ENCODE measurements at regions not wholly inside any gene's neighbourhood (a gene's known extent, or its start where the extent isn't known, plus 50 kb on each side); places are given as distances from the start of the nearest gene placed in this dataset.

DNA sequence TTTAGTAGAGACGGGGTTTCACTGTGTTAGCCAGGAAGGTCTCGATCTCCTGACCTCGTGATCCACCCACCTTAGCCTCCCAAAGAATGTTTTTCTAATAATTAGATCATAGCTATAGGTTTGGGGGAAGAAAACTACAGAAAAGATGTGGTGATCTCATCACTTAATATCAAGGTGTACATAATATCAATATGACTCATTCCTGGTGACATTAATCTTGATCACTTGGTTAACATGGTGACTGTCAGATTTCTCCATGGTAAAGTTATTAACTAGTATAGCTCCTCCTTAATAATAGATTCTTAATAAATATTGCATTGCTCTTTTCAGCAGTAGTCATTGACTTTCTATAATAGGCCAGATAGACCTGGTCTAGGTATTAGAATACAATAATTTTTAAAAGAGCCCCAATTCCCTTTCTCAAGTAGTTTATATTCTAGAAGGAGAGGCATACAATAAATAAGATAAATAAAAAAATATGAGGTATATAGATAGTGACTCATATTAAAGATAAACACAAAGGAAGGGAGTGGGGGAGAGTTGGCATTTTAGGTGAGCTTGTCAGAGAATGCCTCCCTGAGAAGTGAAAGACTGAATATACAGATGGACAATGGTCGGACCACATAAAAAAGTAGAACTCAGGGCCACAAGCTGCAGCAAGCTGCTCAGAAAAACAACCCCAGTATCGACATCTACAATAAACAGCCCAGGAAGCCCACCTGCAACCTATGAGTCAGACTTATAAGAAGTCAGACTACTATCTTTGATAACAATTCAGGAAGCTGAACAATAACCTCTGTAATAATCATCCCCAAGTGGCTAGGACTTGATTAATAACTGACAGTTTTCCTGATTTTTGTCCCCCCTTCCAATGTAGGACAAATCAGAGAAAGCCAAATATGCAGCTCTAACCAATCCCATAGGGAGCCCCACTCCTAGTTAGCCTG, 210.8 kb downstream of the RFC3 start:
- Histone ChIP-seq H3K36me3 (ENCODE audit: control insufficient read depth in 2 of 2, extremely low read depth in 1 of 2, insufficient read depth in 2 of 2, low read length in 2 of 2) (no peaks in the 10 kb centered on the region), H3K4me2 (ENCODE audit: insufficient read depth, low read length) (no peak overlapping the region), H3K4me3 (replicated peaks in 1 of 3; ENCODE audit: insufficient read depth in 1 of 3, low read depth in 1 of 3, low read length in 3 of 3) (no peak overlapping the region), H3K79me2 (ENCODE audit: control insufficient read depth, insufficient read depth, low read length) (no peaks in the 10 kb centered on the region), H3K27ac (ENCODE audit: insufficient read depth, low read depth, low read length) (no peak overlapping the region), H3K4me1 (ENCODE audit: control insufficient read depth, extremely low read depth, insufficient read depth, low read length) (peaks cover 13% of the 10 kb centered on the region), H3K27me3 (ENCODE audit: control insufficient read depth in 2 of 2, insufficient read depth in 2 of 2, low read length in 2 of 2) (no peaks in the 10 kb centered on the region), H3K9me1 (replicated peaks; ENCODE audit: control insufficient read depth, extremely low read depth, insufficient read depth, low read length) (no peaks in the 10 kb centered on the region), H2AFZ (ENCODE audit: low read depth, low read length) (no peak overlapping the region), H4K20me1 (replicated peaks; ENCODE audit: control insufficient read depth, extremely low read depth, insufficient read depth, low read length) (no peaks in the 10 kb centered on the region), H3K9me3 (replicated peaks; ENCODE audit: control insufficient read depth, insufficient read depth, low read length) (peaks cover 4% of the 10 kb centered on the region), H3K9ac (replicated peaks; ENCODE audit: extremely low read depth, insufficient read depth, low read length) (no peak overlapping the region)
- dilution Hi-C loops (cut with MboI; ENCODE audit: extremely low pct_ligation_motif_present, low sequenced_read_pairs): no loop called here
- FAIRE-seq (no peak), DNase-seq (ENCODE audit: low read depth, low spot score) (no peak)
- no peak for TF ChIP-seq MYC (IDR thresholded peaks at IDR 0.05; ENCODE audit: low read depth, low read length)
- TF ChIP-seq JUN (IDR thresholded peaks at IDR 0.05; ENCODE audit: borderline replicate concordance, insufficient read depth, insufficient read length, low read depth): no peak
- no peak for TF ChIP-seq FOS (IDR thresholded peaks at IDR 0.05; ENCODE audit: borderline replicate concordance, insufficient read depth, low read length)
- no peak for TF ChIP-seq EZH2 (IDR thresholded peaks at IDR 0.05; ENCODE audit: borderline replicate concordance, low read depth, low read length, severe bottlenecking)
- TF ChIP-seq, protein P1, sequence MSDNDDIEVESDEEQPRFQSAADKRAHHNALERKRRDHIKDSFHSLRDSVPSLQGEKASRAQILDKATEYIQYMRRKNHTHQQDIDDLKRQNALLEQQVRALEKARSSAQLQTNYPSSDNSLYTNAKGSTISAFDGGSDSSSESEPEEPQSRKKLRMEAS (IDR thresholded peaks at IDR 0.05; ENCODE audit: insufficient read depth, insufficient read length): no peak
- no peak for TF ChIP-seq CTCF (IDR thresholded peaks at IDR 0.05; ENCODE audit: extremely low read depth in 1 of 2, insufficient read depth in 1 of 2, low read depth in 1 of 2, low read length in 2 of 2)
- no peak for TF ChIP-seq POLR2AphosphoS5 (IDR thresholded peaks at IDR 0.05; ENCODE audit: insufficient read depth, low read depth, low read length)
- no peak for TF ChIP-seq POLR2A (IDR thresholded peaks at IDR 0.05; ENCODE audit: low read depth, low read length)
- no peak for TF ChIP-seq GATA2 (IDR thresholded peaks at IDR 0.05; ENCODE audit: insufficient read depth, insufficient read length, low read depth, low read length)
- CTCF ChIA-PET: interaction anchor here (1.2 kb wide), 1 partner anchor 9 kb away, joined by 3 read pairs; no protein-coding TSS in a partner anchor
- intact Hi-C loops (cut with micrococcal nuclease): loop anchor here (5.0 kb wide), 2 partner anchors 49 to 129 kb away; no protein-coding TSS in a partner anchor
- POLR2A ChIA-PET: no interaction called here
- BruUV-seq (replicated peaks): no TSS peak
